Stimulated activated CD8-positive, alpha-beta memory T cell treated with anti-CD3 and anti-CD28 coated beads, Interleukin-7, amount 100 ng/mL, for 24 hours (primary cell): ENCODE measurements at regions not wholly inside any gene's neighbourhood (a gene's known extent, or its start where the extent isn't known, plus 50 kb on each side); places are given as distances from the start of the nearest gene placed in this dataset.

ENCODE experiments used
- DNase-seq: peaks from one replicate; pipeline ENCODE4 v3.0.0-alpha.2; 2020; ENCODE audit warnings: low read depth

DNA sequence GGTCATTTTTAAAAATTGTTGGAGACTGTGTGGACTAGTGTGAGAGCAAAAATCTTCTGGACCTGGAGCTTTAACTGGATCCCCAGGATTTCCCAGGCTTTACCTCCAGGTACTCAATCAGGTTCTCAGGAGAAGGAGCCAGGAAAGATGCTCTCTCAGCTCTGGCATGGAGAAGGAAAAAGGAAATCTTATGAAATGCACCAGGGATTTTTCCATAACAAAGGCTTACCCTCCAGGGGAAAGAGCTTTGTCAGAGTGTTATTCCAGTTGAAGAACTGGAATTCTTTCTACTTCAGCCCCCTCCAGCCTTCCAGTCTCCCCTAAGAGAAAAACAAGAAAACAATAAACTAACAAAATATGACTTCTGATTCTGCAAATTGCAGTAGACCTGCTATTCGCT, 436.7 kb upstream of the ANKRD30A start:
- DNase-seq, result no peak

DNA sequence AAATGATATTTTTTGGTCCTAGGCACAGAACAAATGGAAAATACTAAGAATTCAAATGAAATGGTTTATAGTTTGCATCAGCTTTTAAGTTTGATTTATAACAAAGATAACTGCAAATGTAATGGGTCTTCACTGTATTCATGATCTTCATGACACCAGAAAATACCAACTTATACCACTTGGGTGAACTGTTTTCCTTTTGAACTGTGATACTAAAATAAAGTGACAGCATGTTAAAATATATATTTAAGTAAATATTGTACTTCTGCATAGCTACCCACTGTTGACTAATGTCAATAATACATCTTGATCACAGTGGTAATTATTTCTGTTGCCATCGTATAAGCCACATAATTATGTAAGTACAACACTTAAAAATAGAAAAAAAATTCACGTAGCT, 442.0 kb upstream of the ANKRD30A start:
- no peak for DNase-seq

DNA sequence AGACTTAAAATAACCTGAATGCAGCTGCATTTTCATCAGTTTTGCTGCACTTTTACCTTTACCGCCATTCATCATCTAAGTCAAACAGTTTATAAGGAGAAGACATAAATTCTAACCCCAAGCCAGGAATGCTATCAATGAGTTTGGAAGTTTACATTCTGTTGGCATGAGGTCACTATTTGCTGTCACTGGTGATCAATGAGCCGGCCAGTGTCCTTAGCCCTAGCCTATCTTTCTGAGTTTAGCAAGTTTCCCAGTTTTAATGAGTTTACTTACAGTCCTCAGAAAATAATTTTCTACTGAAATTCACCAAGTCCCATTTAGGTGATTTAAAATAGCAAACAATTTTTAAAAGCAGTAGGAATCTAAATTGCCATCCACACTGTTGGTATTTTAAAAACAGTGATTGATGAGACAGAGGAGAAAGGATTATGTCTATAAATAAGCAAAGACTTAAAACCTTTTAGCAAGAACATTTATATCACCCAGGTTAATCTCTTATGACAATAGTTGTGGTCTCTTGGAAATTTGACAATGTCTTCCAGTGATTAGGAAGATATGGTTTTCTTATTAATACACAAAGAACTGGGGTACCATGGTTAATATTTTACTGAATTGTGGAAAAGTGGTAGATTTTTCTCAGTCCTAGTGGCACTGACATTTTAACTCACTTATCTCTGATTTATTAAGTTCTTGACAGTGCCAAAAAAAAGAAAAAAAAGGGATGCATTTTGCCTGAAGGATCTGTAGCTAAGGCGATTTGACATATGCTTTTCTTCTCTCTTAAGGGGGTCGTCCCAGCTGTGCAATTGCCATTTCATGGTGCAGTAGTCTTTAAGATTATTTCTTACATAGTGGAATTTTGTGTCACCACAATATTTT, 443.4 kb upstream of the ANKRD30A start:
- DNase-seq, result no peak

DNA sequence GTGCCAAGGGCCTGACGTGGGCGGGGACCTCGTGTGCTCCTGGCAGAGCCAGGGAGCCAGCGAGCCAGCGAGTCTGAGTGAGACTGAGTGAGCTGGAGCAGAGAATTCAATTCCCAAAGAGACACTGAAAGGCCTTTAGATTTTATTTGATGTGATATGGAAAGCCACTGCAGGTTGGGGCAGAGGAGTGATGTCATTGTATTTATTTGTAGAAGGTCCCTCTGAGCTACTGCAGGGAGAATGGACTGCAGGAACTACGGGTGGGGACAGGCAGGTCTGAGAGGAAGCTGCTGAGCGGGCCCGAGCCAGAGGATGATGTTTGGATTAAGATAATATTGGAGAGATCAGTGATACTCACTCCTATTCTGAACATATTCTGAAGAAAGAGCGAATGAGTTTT, 445.8 kb upstream of the ANKRD30A start:
- no peak for DNase-seq

DNA sequence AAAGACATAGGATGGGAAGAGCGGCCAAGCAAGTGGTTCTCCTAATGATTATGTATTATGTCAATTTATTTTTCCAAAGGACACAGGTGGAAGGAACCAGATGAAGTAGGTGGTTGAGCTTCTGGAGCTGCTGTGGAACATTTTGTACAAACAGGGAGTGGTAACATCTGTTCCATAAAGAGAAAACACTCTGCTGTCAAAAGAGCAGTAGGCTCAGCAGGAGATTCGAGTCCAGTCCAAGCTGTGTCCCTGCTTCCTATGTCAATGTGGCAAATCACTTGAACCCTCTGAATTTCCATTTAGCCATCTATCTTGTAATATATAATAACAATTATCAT, 448.0 kb upstream of the ANKRD30A start:
- no peak for DNase-seq

DNA sequence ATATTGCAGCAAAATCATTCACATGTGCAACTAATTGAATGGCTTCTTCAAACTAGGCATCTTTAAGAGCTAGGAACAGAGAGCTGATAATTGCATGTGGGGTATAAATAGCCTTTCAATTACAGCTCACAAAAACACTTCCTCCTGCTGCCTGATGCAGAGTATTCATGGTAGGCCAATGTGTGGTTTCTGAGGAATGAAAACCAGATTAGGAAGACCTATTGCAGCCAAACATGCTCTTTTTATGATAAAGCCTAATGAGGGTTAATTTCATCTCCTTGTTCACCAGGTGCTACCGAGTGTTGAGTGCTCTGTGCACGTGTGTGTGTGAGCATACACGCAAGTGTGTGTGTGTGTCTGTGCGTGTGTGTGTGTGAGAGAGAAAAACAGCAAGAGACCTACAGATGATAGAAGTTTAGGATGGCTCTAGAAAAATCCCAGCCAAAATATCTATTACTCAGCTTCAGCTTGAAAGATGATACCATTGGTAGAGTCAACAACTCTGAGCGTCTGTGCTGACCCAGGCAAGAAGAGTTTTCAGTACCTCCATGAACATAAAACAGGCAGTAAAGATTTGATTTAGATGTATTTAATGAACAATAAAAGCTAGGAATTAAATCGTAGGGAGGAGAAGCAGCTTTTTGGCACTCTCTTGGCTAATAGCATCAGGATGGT, 448.5 kb upstream of the ANKRD30A start:
- no peak for DNase-seq

DNA sequence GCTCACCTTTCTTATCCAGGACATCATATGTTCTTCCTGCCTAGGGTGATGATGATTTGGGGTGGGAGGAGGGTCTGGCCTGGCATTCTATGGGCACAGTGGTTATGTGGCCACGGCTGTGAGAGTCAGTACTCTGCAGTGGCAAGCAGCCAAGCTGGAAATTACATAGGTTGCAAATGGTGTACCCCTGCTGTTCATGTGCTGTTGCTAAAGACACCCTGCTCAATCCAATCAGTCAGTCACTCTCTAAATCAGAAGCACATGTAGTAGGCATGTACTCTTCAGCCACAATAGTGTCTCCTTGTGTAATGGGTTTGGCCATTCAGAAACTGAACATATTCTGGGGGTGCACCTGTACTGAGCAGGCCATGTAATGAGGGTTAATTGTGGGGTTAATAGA, 449.1 kb upstream of the ANKRD30A start:
- DNase-seq, result no peak

DNA sequence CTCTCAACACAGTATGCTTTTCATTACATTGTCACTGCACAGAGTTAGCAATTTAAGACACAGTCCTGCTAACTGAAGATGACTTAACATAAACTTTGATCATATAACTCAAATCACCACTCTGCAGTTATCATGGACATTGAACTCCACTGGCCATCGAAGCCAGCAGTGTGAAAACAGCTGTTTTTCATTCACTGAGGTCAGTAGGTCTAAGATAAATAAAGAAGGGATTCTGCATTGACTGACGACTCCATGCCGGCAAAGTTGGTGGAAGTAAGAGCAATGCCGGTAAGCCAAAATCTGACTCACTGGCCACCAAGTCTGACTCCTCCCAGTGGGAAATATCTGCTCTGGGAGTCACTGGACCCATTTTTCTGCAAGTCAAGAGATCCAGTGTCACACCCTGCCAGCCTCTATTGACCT, 449.9 kb upstream of the ANKRD30A start:
- DNase-seq, result no peak

DNA sequence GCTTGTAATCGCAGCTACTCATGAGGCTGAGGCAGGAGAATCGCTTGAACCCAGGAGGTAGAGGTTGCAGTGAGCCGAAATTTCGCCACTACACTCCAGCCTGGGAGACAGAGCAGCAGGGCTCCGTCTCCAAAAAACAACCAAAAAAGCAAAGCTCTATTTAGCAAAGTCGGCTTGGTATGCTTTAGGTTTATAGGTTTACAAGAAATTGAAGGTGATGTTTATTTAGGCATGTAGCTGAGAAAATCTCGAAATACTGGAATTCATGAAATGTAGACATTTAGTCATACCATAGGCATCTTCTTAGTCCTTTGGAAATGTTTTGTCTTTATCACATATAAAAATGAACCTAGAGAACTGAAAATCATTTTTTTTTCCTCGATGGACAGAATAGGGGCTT, 453.8 kb upstream of the ANKRD30A start:
- no peak for DNase-seq

DNA sequence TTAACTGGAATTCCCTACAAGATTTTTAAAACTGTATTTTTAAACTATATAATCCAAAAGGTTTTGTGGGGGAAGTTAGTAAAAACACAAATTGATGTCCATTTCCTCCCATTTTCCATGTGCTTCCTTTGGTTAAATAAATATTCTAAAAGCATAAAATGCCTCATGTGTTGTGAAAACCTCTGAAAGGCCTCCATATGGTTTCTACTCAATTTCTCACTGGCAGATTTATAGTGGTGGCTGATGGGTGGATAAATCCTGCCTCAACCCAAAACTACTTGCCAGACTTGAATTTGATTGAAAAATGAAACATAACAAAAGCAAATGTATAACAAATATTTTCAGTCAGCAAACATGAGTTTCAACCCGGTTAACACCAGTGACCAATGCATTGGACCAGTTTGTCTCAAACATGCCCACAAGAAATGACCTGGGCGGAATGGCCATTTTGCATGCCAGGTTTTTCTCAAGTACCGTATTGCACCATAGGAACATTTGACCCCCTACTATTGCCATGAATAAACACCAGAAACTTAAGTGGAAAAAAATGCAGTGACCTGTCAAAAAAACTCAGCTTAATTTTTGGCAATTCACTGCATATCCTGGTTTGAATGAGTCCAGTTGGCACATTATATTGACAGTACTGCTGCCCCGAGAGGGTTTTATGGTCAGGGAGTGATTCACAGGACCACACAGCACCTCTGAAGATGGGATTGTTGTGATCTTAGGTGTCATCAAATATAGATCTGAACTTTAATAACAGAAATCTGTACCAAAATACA, 454.6 kb upstream of the ANKRD30A start:
- no peak for DNase-seq

DNA sequence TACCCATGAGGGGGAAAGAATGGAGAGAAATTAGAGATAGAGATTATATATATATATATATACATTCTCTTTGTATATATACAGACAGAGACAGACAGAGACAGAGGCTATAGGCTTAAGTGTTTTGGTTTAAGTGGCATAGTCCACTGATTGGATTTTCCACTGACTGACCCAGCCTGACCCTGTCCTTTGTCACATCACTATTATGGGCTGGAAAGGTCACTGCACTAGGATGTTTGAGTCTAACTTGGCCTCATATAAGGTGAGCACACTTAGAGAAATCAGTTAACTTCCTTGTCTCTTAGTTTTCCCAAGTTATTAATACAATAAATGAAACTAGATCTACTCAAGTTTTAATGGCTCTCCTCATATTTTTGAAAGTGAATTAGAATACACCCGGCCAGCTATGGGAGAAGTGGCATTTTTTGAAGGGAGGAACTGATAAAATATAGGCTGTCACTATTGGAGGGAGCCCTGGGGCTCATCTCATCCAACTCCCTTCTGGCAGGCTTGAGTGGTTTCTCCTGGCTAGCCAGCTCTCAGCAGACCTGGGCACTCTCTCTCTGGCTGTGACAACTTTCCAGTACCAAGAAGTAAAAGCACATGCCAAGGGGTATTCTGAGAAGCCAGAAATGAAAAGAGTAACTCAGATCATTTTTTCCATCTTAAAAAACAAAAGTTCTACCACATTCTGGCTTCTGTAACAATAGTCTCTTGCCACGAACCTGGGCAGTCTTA, 455.6 kb upstream of the ANKRD30A start:
- DNase-seq, result no peak

DNA sequence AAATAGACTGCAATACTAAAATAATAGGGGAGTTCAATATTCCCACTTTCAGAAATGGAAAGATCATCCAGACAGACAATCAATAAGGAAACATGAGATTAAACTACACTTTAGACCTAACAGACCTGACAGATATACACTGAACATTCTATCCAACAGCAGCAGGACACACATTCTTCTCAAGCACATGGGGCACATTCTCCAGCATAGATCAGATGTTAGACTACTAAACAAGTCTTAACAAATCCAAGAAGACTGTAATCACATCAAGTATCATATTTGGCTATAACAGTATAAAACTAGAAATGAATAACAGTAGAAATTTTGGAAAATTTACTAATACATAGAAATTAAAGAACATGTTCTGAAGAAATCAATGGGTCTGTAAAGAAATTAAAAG, 458.9 kb upstream of the ANKRD30A start:
- DNase-seq, result no peak

DNA sequence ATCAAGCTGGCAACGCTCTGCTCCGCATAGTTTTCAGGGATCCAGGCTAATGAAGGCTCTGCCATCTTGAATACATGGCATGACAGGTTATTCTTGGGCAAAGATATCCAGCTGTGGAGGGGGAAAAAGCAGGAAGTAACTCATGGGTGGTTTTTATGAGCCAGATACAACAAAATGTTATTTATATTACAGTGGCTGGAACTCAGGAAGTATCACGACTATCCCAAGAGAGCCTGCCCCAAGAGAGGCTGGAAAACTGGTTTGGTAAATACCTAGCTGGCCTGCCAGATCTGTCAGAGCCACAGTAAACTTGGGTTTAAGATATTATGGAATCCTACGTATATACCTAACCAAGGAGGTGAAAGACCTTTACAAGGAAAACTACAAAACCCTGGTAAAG, 462.8 kb upstream of the ANKRD30A start:
- DNase-seq, result no peak

DNA sequence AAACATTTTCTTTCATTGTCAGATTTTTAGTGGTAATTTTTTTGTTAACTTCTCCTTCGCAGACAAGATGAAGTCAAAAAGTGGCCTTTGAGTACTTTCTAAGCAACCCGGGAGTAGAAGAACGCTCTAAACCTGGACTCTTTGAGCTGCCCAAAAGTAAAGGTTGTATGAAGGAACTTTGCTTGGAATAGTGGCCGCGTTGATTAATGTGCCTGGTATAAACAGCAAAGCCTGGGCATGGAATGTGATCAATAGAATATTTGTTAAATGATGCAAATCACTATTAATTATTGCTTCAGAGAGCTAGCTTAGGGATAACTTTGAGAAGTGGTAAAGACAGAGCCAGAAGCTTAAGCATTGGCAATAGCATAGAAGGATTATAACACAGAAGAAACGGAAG, 475.1 kb upstream of the ANKRD30A start:
- DNase-seq, result no peak

DNA sequence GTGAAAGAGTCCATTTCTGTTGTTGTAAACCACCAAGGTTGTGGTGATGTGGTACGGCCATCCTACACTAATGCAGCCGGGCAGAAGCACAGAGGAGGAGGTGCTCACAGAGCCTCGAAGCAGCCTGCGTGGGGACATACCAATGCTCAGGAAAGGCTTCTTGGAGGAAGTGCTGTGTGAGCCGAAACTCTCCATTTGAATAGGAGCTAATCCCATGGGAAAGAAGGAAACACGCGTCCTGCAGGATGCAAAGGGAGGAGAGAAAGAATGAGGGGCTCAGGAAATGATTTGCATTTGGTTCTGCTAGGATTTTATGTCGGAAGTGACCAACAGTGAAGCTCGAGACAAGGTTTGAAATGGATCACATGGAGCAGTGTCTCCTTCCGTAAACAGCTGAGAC, 477.9 kb upstream of the ANKRD30A start:
- no peak for DNase-seq

DNA sequence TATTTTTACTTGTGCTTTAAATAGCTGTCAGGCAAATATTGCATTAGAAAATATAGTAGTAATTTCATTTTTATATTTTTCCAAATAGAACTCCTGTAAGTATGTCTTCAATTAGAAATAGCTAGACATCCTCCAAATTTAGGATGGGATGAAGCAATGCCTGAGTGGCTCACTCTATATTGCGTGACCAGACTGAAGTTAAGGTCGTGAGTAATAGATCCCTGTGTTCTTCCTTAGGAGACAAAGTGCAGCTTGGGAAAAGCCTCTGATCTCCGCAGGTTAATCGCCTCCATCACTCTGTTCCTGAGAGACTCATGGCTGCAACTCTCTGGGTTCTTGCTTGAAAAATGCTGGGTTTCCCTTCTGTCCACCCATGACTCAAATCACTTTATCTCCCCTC, 484.8 kb upstream of the ANKRD30A start:
- no peak for DNase-seq

DNA sequence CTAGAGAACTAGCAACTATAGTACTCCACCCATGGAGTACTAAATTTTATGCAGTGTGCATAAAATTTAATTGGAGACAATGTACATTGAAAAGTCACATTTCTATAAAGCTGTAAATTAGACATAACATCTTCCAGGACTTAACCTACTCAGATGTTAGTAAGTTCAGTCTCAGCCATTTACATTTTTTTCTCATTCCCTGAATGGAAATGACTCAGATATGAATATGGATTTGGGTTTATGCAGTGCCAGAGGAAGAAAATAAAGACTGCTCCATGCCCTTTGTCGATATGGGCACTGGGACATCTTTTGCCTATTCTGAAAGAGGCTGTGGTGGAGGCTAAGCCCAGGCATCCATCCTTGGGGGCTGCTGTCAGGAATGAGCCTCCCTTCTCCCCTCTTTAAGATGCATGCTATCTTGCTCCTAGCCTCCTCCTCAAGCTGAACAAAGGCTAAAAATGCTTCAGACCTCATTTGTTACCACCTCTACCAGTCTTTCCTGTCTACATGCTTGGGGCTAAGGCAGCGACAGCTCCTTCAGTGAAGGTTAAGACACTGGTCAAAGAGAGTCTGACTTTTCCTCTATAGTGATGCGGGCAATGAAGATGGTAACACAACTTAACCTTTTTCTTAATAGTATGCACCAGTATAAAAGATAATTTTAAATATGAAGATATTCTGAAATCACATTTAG, 486.8 kb upstream of the ANKRD30A start:
- DNase-seq, result no peak

DNA sequence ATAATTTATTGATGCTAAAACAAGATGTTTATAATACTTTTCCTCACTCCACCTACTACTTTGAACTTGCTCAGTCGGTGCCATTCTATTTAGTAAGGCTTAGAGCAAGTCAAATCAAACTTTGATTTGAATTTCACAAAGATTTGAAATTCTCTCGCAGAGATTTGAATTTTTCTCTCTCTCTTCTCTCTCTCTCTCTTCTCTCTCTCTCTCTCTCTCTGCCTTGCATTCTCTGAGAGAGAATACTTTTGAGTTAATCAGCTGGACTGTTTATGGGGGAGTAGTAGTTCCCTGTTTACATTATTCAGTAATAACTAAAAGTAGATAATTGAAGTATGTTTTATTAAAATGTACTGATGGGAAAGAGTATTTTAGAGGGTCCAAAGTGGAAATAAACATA, 488.5 kb upstream of the ANKRD30A start:
- DNase-seq, result no peak

DNA sequence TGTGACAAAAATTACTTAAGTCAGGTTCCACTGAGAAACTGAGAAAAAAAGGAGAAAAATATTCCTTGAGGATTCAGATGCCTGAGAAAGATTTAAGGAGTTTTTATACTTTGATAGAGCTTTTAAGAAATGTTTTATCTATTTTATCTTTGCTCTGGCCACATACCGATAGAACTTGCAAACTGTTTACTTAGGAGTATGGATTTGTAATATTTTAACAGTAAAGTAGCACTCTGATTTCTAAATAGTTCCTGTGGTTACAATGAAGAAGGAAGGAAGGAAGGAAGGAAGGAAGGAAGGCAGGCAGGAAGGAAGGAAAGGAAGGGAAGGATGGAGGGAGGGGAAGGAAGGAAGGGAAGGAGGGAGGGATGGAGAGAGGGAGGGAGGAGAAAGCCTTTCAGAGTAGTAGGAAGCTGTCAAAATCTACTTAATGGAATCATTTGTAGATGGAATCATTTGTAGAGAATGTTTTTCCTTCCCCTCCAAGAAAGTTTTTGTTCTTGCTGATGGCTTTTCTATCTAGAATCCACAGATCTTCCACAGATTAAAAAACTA, 489.0 kb upstream of the ANKRD30A start:
- no peak for DNase-seq

DNA sequence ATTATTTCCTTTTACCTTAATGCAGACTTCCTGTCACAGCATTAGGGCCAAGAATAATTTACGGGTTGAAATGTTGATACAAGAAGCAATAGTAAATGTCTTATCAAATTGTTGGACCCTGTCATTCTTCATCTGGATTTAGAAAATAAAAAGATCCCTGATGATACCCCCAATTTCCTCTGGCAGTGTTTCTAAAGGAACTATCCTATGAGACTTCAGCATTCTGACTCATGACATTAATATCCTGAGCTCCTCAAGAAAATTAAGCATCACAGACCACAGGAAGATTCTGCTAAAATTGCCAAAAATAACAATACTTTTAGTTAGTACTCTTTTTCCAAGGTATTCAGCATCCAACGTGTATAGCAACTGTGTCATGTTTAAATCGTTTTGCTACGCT, 490.5 kb upstream of the ANKRD30A start:
- DNase-seq, result no peak

DNA sequence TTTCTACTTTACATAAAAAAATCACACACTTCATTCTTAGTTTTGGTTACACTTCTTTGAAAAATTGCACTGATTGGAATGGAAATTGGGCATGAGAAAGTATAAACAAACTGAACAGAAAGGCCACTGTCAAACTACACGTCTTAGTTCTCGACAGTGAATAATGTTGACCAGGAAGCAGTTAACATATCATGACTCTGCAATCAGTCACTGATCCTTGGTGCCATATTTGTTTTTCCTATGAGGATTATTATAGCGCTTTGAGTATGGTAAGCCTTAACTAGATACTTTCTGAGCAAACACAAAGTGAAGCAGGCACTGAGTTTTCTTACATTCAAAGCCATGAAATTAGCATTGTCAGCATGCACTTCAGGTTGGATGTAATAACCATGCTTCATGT, 495.1 kb upstream of the ANKRD30A start:
- DNase-seq, result no peak
